Cardiac muscle cell (in vitro differentiated cells and primary cell): ENCODE measurements at regions not wholly inside any gene's neighbourhood (a gene's known extent, or its start where the extent isn't known, plus 50 kb on each side); places are given as distances from the start of the nearest gene placed in this dataset.

Experiments used
- DNase-seq, 2 donors: peaks; one replicate each; pipeline versions ENCODE4 v3.0.0 to v3.0.0-alpha.2; 2010 to 2017; ENCODE audit warnings: low read depth in 1 of 2, low spot score in 1 of 2
- H3K27ac ChIP-seq: fragments of 200-600 bp; sonication (generic); 2 replicates; pipeline ENCODE4 v1.5.1; 2016
- H3K27me3 ChIP-seq: fragments of 200-600 bp; sonication (generic); 2 replicates; pipeline ENCODE4 v1.6.0; 2016; ENCODE audit warnings: control low read depth
- H3K36me3 ChIP-seq: fragments of 200-600 bp; sonication (generic); 2 replicates; pipeline ENCODE4 v1.5.1; 2016; ENCODE audit warnings: control low read depth
- H3K4me1 ChIP-seq: fragments of 200-600 bp; sonication (generic); 2 replicates; pipeline ENCODE4 v1.8.1; 2017; ENCODE audit warnings: low read depth, mild to moderate bottlenecking, mixed run types
- H3K4me3 ChIP-seq: fragments of 200-600 bp; sonication (generic); 2 replicates; pipeline ENCODE4 v1.5.1; 2016; ENCODE audit warnings: mild to moderate bottlenecking
- H3K9me3 ChIP-seq: fragments of 200-600 bp; sonication (generic); 2 replicates; pipeline ENCODE4 v1.5.1; 2017; ENCODE audit warnings: low read depth, mild to moderate bottlenecking, control low read depth
- CTCF ChIP-seq: IDR thresholded peaks from 2 replicates; pipeline ENCODE4 v1.5.1; 2012; ENCODE audit warnings: low read depth, mild to moderate bottlenecking, low read length

GRCh38 chr1:37399830-37400464, 74.4 kb upstream of the ZC3H12A start:
- Histone ChIP-seq H3K4me1 (no peaks in the 10 kb centered on the region), H3K36me3 (no peaks in the 10 kb centered on the region), H3K9me3 (no peaks in the 10 kb centered on the region), H3K27ac (no peak overlapping the region), H3K4me3 (no peak overlapping the region), H3K27me3 (peaks cover 13% of the 10 kb centered on the region)
- TF ChIP-seq CTCF = no peak
- no peak for DNase-seq

GRCh38 chr1:37400466-37401225, 73.7 kb upstream of the ZC3H12A start:
- Histone ChIP-seq H3K4me3 (no peak overlapping the region), H3K9me3 (no peaks in the 10 kb centered on the region), H3K36me3 (no peaks in the 10 kb centered on the region), H3K27me3 (peaks cover 13% of the 10 kb centered on the region), H3K4me1 (no peaks in the 10 kb centered on the region), H3K27ac (no peak overlapping the region)
- no peak for DNase-seq
- no peak for TF ChIP-seq CTCF

- H3K27ac ChIP-seq = no peak overlapping the region
- TF ChIP-seq CTCF = no peak
- no peaks in the 10 kb centered on the region for H3K4me1 ChIP-seq
- H3K27me3 ChIP-seq = peaks cover 13% of the 10 kb centered on the region
- no peaks in the 10 kb centered on the region for H3K9me3 ChIP-seq
- no peak for DNase-seq
- no peaks in the 10 kb centered on the region for H3K36me3 ChIP-seq
- H3K4me3 ChIP-seq = no peak overlapping the region
Observed at GRCh38 chr1:37403166-37403565, 71.2 kb upstream of the ZC3H12A start.

DNA sequence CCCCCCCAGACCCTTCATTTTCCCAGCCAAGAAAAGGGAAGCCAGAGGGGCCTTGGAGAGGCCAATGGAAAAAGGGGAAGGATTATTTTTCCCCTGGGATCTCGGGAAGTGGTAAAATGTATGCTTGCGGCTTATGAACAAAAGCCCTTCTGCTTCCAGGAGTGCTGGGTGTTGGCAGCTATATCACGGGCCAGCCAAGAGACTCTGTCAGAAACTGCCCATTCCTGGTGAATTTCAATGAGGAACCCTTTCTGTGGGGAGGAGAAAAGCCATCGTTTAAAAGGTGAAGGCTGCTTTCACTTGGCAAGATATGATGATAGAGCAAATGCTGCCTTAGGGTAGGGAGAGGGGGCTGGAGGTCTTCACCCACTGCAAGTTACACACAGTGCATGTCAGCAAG, 69.7 kb upstream of the ZC3H12A start:
- Histone ChIP-seq H3K36me3 (no peaks in the 10 kb centered on the region), H3K27me3 (peaks cover 7% of the 10 kb centered on the region), H3K27ac (no peak overlapping the region), H3K4me1 (no peaks in the 10 kb centered on the region), H3K9me3 (no peaks in the 10 kb centered on the region), H3K4me3 (no peak overlapping the region)
- no peak for DNase-seq
- TF ChIP-seq CTCF = no peak

GRCh38 chr1:37410105-37410504, 64.3 kb upstream of the ZC3H12A start:
- Histone ChIP-seq H3K4me3 (no peak overlapping the region), H3K4me1 (no peaks in the 10 kb centered on the region), H3K9me3 (no peaks in the 10 kb centered on the region), H3K27ac (no peak overlapping the region), H3K27me3 (no peaks in the 10 kb centered on the region), H3K36me3 (no peaks in the 10 kb centered on the region)
- DNase-seq = no peak
- TF ChIP-seq CTCF = no peak
